Fibroblast of lung (primary cell): ENCODE measurements at regions not wholly inside any gene's neighbourhood (a gene's known extent, or its start where the extent isn't known, plus 50 kb on each side); places are given as distances from the start of the nearest gene placed in this dataset.

Source experiments
- DNase-seq, 2 donors: peaks; one replicate each; pipeline versions ENCODE4 v3.0.0 to v3.0.0-alpha.2; 2010; ENCODE audit warnings: low read depth in 2 of 2
- H2AFZ ChIP-seq: 2 replicates; pipeline ENCODE4 v1.5.1; 2012; ENCODE audit warnings: low read length, control low read depth, inconsistent platforms
- H3K27ac ChIP-seq: 2 replicates; pipeline ENCODE4 v1.5.1; 2011; ENCODE audit warnings: low read length, control low read depth; ENCODE audit not compliant: insufficient read depth
- H3K27me3 ChIP-seq: 2 replicates; pipeline ENCODE4 v1.5.1; 2011; ENCODE audit warnings: mild to moderate bottlenecking, low read length; ENCODE audit not compliant: control insufficient read depth, insufficient read depth
- H3K36me3 ChIP-seq: 2 replicates; pipeline ENCODE4 v1.5.1; 2011; ENCODE audit warnings: low read length; ENCODE audit not compliant: control insufficient read depth, insufficient read depth
- H3K4me1 ChIP-seq: 2 replicates; pipeline ENCODE4 v1.5.1; 2011; ENCODE audit warnings: low read length; ENCODE audit not compliant: control insufficient read depth, insufficient read depth; ENCODE audit errors: extremely low read depth
- H3K4me2 ChIP-seq: 2 replicates; pipeline ENCODE4 v1.5.1; 2011; ENCODE audit warnings: low read length, control low read depth; ENCODE audit not compliant: insufficient read depth; ENCODE audit errors: extremely low read depth
- H3K4me3 ChIP-seq, 4 experiments: fragments of 200-600 bp in 1 of 4; sonication (generic) in 1 of 4; replicated peaks in 1 of 4; 2 replicates each; pipeline ENCODE4 v1.5.1; 2011 to 2016; ENCODE audit warnings: low read length in 4 of 4, low read depth in 3 of 4, mild to moderate bottlenecking in 3 of 4, control low read depth in 2 of 4, inconsistent platforms in 1 of 4, mixed read lengths in 1 of 4; ENCODE audit not compliant: insufficient read depth in 1 of 4; ENCODE audit errors: control extremely low read depth in 1 of 4
- H3K79me2 ChIP-seq: 2 replicates; pipeline ENCODE4 v1.5.1; 2012; ENCODE audit warnings: mild to moderate bottlenecking, low read length, inconsistent platforms; ENCODE audit not compliant: control insufficient read depth, insufficient read depth
- H3K9ac ChIP-seq: 2 replicates; pipeline ENCODE4 v1.5.1; 2011; ENCODE audit warnings: mild to moderate bottlenecking, low read length, control low read depth; ENCODE audit not compliant: insufficient read depth
- H3K9me3 ChIP-seq: 2 replicates; pipeline ENCODE4 v1.5.1; 2012; ENCODE audit warnings: low read depth, low read length; ENCODE audit not compliant: control insufficient read depth, insufficient read depth
- H4K20me1 ChIP-seq: 2 replicates; pipeline ENCODE4 v1.5.1; 2011; ENCODE audit warnings: low read length; ENCODE audit not compliant: control insufficient read depth, insufficient read depth; ENCODE audit errors: extremely low read depth
- EZH2 ChIP-seq: IDR thresholded peaks from 2 replicates; pipeline ENCODE4 v1.5.1; 2012; ENCODE audit warnings: low read length, control low read depth, mild to moderate bottlenecking; ENCODE audit errors: missing control alignments
- TF ChIP-seq, protein P1 (sequence below), 2 donors: IDR thresholded peaks in 1 of 2; conservative IDR thresholded peaks in 1 of 2; 1 replicate in 1 of 2; 2 replicates in 1 of 2; pipeline ENCODE4 v1.5.1; 2011 to 2012; ENCODE audit warnings: low read length in 2 of 2, control low read depth in 1 of 2, inconsistent platforms in 1 of 2, low read depth in 1 of 2, mild to moderate bottlenecking in 1 of 2

DNA sequence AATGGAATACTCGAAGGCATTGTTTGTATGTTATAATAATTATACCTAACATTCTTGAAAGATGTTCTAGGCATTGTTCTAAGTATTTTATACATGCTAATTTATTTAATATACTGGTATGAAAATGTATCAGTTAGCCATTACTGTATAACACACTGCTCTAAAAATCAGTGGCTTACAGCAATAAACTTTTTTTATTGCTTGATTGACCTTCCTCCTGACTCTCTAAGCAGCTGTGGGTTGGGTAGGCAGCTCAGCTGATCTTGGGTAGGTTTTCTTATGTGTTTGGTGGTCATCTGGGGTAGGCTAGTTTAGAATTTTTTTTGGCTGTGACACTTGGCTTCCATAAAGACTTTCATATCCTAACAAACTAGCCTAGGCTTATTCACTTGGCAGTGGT lies 100.2 kb upstream of the SYT6 start:
- H3K9me3 ChIP-seq = no peaks in the 10 kb centered on the region
- no peak overlapping the region for H3K4me2 ChIP-seq
- no peak overlapping the region for H3K27ac ChIP-seq
- no peaks in the 10 kb centered on the region for H4K20me1 ChIP-seq
- no peaks in the 10 kb centered on the region for H3K79me2 ChIP-seq
- no peak for TF ChIP-seq EZH2
- no peak overlapping the region for H3K9ac ChIP-seq
- no peak overlapping the region for H2AFZ ChIP-seq
- no peaks in the 10 kb centered on the region for H3K4me1 ChIP-seq
- H3K4me3 ChIP-seq = no peak overlapping the region
- no peaks in the 10 kb centered on the region for H3K27me3 ChIP-seq
- DNase-seq = no peak
- no peaks in the 10 kb centered on the region for H3K36me3 ChIP-seq

GRCh38 chr1:114251573-114251939 lies 97.9 kb upstream of the SYT6 start:
- no peak overlapping the region for H2AFZ ChIP-seq
- H3K9me3 ChIP-seq = no peaks in the 10 kb centered on the region
- H3K4me3 ChIP-seq = no peak overlapping the region
- H3K27me3 ChIP-seq = no peaks in the 10 kb centered on the region
- no peak overlapping the region for H3K27ac ChIP-seq
- no peak overlapping the region for H3K4me2 ChIP-seq
- no peaks in the 10 kb centered on the region for H3K79me2 ChIP-seq
- no peak for DNase-seq
- no peak overlapping the region for H3K9ac ChIP-seq
- no peaks in the 10 kb centered on the region for H3K4me1 ChIP-seq
- H4K20me1 ChIP-seq = no peaks in the 10 kb centered on the region
- no peaks in the 10 kb centered on the region for H3K36me3 ChIP-seq
- TF ChIP-seq EZH2 = no peak
- TF ChIP-seq, protein P1, sequence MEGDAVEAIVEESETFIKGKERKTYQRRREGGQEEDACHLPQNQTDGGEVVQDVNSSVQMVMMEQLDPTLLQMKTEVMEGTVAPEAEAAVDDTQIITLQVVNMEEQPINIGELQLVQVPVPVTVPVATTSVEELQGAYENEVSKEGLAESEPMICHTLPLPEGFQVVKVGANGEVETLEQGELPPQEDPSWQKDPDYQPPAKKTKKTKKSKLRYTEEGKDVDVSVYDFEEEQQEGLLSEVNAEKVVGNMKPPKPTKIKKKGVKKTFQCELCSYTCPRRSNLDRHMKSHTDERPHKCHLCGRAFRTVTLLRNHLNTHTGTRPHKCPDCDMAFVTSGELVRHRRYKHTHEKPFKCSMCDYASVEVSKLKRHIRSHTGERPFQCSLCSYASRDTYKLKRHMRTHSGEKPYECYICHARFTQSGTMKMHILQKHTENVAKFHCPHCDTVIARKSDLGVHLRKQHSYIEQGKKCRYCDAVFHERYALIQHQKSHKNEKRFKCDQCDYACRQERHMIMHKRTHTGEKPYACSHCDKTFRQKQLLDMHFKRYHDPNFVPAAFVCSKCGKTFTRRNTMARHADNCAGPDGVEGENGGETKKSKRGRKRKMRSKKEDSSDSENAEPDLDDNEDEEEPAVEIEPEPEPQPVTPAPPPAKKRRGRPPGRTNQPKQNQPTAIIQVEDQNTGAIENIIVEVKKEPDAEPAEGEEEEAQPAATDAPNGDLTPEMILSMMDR (conservative IDR thresholded peaks at IDR 0.05 in 1 of 2, IDR thresholded peaks at IDR 0.05 in 1 of 2; ENCODE audit: low read depth in 1 of 2, low read length in 2 of 2) = no peak

GRCh38 chr1:114250683-114251572 lies 97.3 kb upstream of the SYT6 start:
- DNase-seq = no peak
- H2AFZ ChIP-seq = no peak overlapping the region
- no peaks in the 10 kb centered on the region for H3K79me2 ChIP-seq
- no peaks in the 10 kb centered on the region for H3K9me3 ChIP-seq
- no peak overlapping the region for H3K4me2 ChIP-seq
- H3K27me3 ChIP-seq = no peaks in the 10 kb centered on the region
- H3K9ac ChIP-seq = no peak overlapping the region
- no peak overlapping the region for H3K27ac ChIP-seq
- H3K4me3 ChIP-seq = no peak overlapping the region
- H3K36me3 ChIP-seq = no peaks in the 10 kb centered on the region
- H3K4me1 ChIP-seq = no peaks in the 10 kb centered on the region
- no peaks in the 10 kb centered on the region for H4K20me1 ChIP-seq
- TF ChIP-seq EZH2 = no peak

GRCh38 chr1:114249691-114250090 lies 96.0 kb upstream of the SYT6 start:
- Histone ChIP-seq H3K27ac (no peak overlapping the region), H3K36me3 (no peaks in the 10 kb centered on the region), H3K9ac (no peak overlapping the region), H2AFZ (no peak overlapping the region), H3K27me3 (no peaks in the 10 kb centered on the region), H4K20me1 (no peaks in the 10 kb centered on the region), H3K4me3 (no peak overlapping the region), H3K4me1 (no peaks in the 10 kb centered on the region), H3K79me2 (no peaks in the 10 kb centered on the region), H3K9me3 (no peaks in the 10 kb centered on the region), H3K4me2 (no peak overlapping the region)
- no peak for DNase-seq
- no peak for TF ChIP-seq EZH2
- TF ChIP-seq, protein P1 (conservative IDR thresholded peaks at IDR 0.05 in 1 of 2, IDR thresholded peaks at IDR 0.05 in 1 of 2; ENCODE audit: low read depth in 1 of 2, low read length in 2 of 2) = no peak
